CD8-positive, alpha-beta memory T cell (primary cell): ENCODE measurements at regions not wholly inside any gene's neighbourhood (a gene's known extent, or its start where the extent isn't known, plus 50 kb on each side); places are given as distances from the start of the nearest gene placed in this dataset.
"Not testable (repeated sequence)": the region's sequence is repeated elsewhere in the genome, so short reads cannot be mapped to it uniquely, and the experiment has no call there.

Experiments
- CTCF ChIA-PET: fragments of 350-600 bp; sonication (Branson Sonifier 250); formaldehyde crosslinking; loops from one replicate; lab custom pipeline; 2021; ENCODE audit warnings: antibody characterized with exemption; lab: Charles Lee
- POLR2A ChIA-PET: fragments of 350-600 bp; sonication (Branson Sonifier 250); formaldehyde crosslinking; loops from one replicate; lab custom pipeline; 2021; ENCODE audit warnings: antibody characterized with exemption; lab: Charles Lee
- DNase-seq, 5 donors: peaks; one replicate each; pipeline versions ENCODE4 v3.0.0 to v3.0.0-alpha.2; 2020 to 2022; ENCODE audit warnings: mixed read lengths in 1 of 5
- H3K27ac ChIP-seq: one replicate; pipeline ENCODE4 v1.7.0; 2013; ENCODE audit warnings: low read depth, mild to moderate bottlenecking, low read length, moderate library complexity
- H3K27me3 ChIP-seq: 2 replicates; pipeline ENCODE4 v1.7.0; 2013; ENCODE audit warnings: low read length, mild to moderate bottlenecking; ENCODE audit not compliant: insufficient read depth, poor library complexity, severe bottlenecking
- H3K36me3 ChIP-seq: 2 replicates; pipeline ENCODE4 v1.7.0; 2013; ENCODE audit warnings: mild to moderate bottlenecking, low read length, moderate library complexity; ENCODE audit not compliant: insufficient read depth
- H3K4me1 ChIP-seq: 2 replicates; pipeline ENCODE4 v1.7.0; 2013; ENCODE audit warnings: mild to moderate bottlenecking, low read length, moderate library complexity; ENCODE audit not compliant: insufficient read depth
- H3K4me3 ChIP-seq: 2 replicates; pipeline ENCODE4 v1.7.0; 2013; ENCODE audit warnings: mild to moderate bottlenecking, low read length
- H3K9me3 ChIP-seq: 2 replicates; pipeline ENCODE4 v1.7.0; 2013; ENCODE audit warnings: mild to moderate bottlenecking, low read length
- H3K27ac Mint-ChIP-seq, 8 donors: one replicate each; pipeline ENCODE4 v1.8.0; 2020 to 2021; ENCODE audit warnings: mixed read lengths in 8 of 8, mild to moderate bottlenecking in 6 of 8, inconsistent platforms in 3 of 8, moderate library complexity in 3 of 8
- H3K27me3 Mint-ChIP-seq, 2 donors: one replicate each; pipeline ENCODE4 v1.8.0; 2020 to 2021; ENCODE audit warnings: mixed read lengths in 2 of 2, mild to moderate bottlenecking in 1 of 2, moderate library complexity in 1 of 2
- H3K36me3 Mint-ChIP-seq, 3 donors: one replicate each; pipeline ENCODE4 v1.8.0; 2020 to 2021; ENCODE audit warnings: mixed read lengths in 3 of 3, inconsistent platforms in 1 of 3, mild to moderate bottlenecking in 1 of 3
- H3K4me1 Mint-ChIP-seq, 3 donors: one replicate each; pipeline ENCODE4 v1.8.0; 2020 to 2021; ENCODE audit warnings: mixed read lengths in 3 of 3, inconsistent platforms in 1 of 3, mild to moderate bottlenecking in 1 of 3
- H3K4me3 Mint-ChIP-seq, 7 donors: one replicate each; pipeline ENCODE4 v1.8.0; 2020 to 2021; ENCODE audit warnings: mixed read lengths in 7 of 7, mild to moderate bottlenecking in 6 of 7, moderate library complexity in 4 of 7, inconsistent platforms in 2 of 7
- H3K9me3 Mint-ChIP-seq, 5 donors: one replicate each; pipeline ENCODE4 v1.8.0; 2020 to 2022; ENCODE audit warnings: mixed read lengths in 5 of 5, mild to moderate bottlenecking in 3 of 5, moderate library complexity in 2 of 5, inconsistent platforms in 1 of 5

GRCh38 chr2:126117886-126118285 lies 538.1 kb upstream of the GYPC start:
- H3K4me1 ChIP-seq, result no peaks in the 10 kb centered on the region
- CTCF ChIA-PET, result no interaction called here
- peaks cover 0 to 6% (median 0%) of the 10 kb centered on the region in 5 donors for H3K9me3 Mint-ChIP-seq
- H3K9me3 ChIP-seq, result no peaks in the 10 kb centered on the region
- POLR2A ChIA-PET, result no interaction called here
- H3K4me3 ChIP-seq, result no peak overlapping the region
- no peak overlapping the region for H3K27ac ChIP-seq
- no peaks in the 10 kb centered on the region for H3K4me1 Mint-ChIP-seq
- no peak overlapping the region for H3K4me3 Mint-ChIP-seq
- no peaks in the 10 kb centered on the region for H3K27me3 Mint-ChIP-seq
- no peaks in the 10 kb centered on the region for H3K36me3 Mint-ChIP-seq
- H3K27ac Mint-ChIP-seq, result no peak overlapping the region
- no peaks in the 10 kb centered on the region for H3K27me3 ChIP-seq
- no peak for DNase-seq
- H3K36me3 ChIP-seq, result no peaks in the 10 kb centered on the region

DNA sequence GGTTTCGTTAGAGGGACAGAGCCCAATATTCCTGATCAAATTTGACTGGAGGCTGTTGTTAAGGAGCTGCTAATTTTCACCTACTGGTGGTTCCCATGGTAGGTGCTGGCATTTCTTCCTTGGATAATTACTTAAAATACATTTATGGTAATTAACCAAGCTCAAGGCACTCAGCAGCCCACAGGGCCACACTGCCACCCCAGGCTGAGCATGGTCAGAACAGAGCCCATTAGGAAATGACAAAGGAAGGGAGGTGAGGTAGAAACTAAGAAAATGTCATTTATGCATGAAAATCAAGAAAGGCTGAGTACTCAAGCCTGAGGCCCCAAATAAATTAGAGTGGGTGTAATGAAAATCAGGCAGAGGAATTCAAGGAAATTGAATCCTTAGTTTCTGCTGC lies 510.2 kb upstream of the GYPC start:
- H3K27ac Mint-ChIP-seq, result no peak overlapping the region
- Histone ChIP-seq H3K4me3 (no peak overlapping the region), H3K36me3 (no peaks in the 10 kb centered on the region), H3K4me1 (no peaks in the 10 kb centered on the region), H3K9me3 (no peaks in the 10 kb centered on the region), H3K27me3 (no peaks in the 10 kb centered on the region), H3K27ac (no peak overlapping the region)
- H3K36me3 Mint-ChIP-seq, result no peaks in the 10 kb centered on the region
- H3K27me3 Mint-ChIP-seq, result peaks cover 0 to 1% of the 10 kb centered on the region in 2 donors
- ChIA-PET POLR2A (no interaction called here), CTCF (interaction anchor here (1.2 kb wide), 1 partner anchor 12 kb away, joined by 4 read pairs; no protein-coding TSS in a partner anchor)
- no peak overlapping the region for H3K4me3 Mint-ChIP-seq
- peaks cover under 1 to 19% (median 2%) of the 10 kb centered on the region in 5 donors for H3K9me3 Mint-ChIP-seq
- no peaks in the 10 kb centered on the region for H3K4me1 Mint-ChIP-seq
- no peak for DNase-seq

DNA sequence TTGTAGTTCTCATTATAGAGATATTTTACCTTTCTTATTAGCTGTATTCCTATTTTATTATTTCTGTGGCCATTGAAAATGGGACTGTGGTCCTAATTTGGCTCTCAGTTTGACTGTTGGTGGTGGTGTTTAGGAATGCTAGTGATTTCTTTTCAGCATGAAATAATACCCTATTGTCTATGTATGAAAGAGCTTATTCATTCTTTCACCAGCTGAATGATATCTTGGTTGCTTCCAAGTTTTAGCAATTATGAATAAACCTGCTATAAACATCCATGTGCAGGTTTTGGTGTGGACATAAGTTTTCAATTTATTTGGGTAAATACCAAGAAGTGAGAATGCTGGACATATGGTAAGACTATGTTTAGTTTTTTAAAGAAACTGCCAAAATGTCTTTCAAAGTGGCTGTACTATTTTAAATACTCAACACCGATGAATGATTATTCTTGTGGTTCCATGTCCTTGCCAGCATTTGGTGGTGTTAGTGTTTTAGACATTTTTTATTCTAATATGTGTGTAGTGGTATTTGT lies 501.6 kb upstream of the GYPC start:
- Mint-ChIP-seq H3K27me3 (peaks cover 0 to 2% of the 10 kb centered on the region in 2 donors), H3K9me3 (peaks cover 1 to 16% (median 4%) of the 10 kb centered on the region in 5 donors), H3K4me1 (no peaks in the 10 kb centered on the region), H3K36me3 (no peaks in the 10 kb centered on the region), H3K4me3 (no peak overlapping the region), H3K27ac (no peak overlapping the region)
- Histone ChIP-seq H3K27me3 (no peaks in the 10 kb centered on the region), H3K4me1 (no peaks in the 10 kb centered on the region), H3K4me3 (no peak overlapping the region), H3K9me3 (no peaks in the 10 kb centered on the region), H3K36me3 (no peaks in the 10 kb centered on the region), H3K27ac (no peak overlapping the region)
- ChIA-PET POLR2A (no interaction called here), CTCF (no interaction called here)
- DNase-seq, result no peak

GRCh38 chr2:126160950-126161349 lies 495.0 kb upstream of the GYPC start:
- H3K27me3 Mint-ChIP-seq, H3K27ac Mint-ChIP-seq, CTCF ChIA-PET, POLR2A ChIA-PET, H3K9me3 Mint-ChIP-seq, H3K4me1 Mint-ChIP-seq, H3K36me3 ChIP-seq, H3K9me3 ChIP-seq, H3K36me3 Mint-ChIP-seq, H3K4me3 ChIP-seq, H3K27me3 ChIP-seq, H3K4me3 Mint-ChIP-seq, DNase-seq, H3K27ac ChIP-seq, H3K4me1 ChIP-seq: not testable (repeated sequence)

DNA sequence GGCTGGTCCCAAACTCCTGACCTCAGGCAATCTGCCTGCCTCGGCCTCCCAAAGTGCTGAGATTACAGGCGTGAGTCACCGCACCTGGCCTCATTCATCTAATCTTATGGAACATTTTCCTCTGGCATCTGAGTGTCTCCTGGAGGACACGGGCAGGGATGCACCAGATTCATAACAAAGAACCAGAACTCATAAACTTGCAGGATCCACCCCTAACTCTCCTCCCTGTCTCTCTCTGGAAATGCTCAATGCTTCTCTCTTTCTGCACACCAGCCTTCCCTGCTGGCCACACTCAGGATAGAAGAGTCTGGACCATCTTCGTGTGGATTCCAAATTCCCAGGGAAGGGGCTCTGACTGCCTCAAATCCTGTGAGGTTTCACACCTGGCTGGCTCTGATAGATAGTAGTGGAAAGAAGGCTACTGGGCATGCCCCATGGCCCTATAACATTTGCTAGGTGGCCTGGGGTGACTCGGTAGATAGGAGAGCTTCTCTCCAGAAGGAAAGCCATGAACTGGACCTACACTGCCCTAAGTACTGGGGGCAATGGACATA lies 483.2 kb upstream of the GYPC start:
- DNase-seq, result no peak
- no peaks in the 10 kb centered on the region for H3K36me3 Mint-ChIP-seq
- ChIA-PET POLR2A (no interaction called here), CTCF (no interaction called here)
- H3K4me1 Mint-ChIP-seq, result no peaks in the 10 kb centered on the region
- Histone ChIP-seq H3K4me1 (no peaks in the 10 kb centered on the region), H3K36me3 (no peaks in the 10 kb centered on the region), H3K27ac (no peak overlapping the region), H3K4me3 (no peak overlapping the region), H3K9me3 (no peaks in the 10 kb centered on the region), H3K27me3 (no peaks in the 10 kb centered on the region)
- peaks cover 0 to 3% (median 0%) of the 10 kb centered on the region in 5 donors for H3K9me3 Mint-ChIP-seq
- no peak overlapping the region for H3K27ac Mint-ChIP-seq
- no peak overlapping the region for H3K4me3 Mint-ChIP-seq
- H3K27me3 Mint-ChIP-seq, result no peaks in the 10 kb centered on the region

DNA sequence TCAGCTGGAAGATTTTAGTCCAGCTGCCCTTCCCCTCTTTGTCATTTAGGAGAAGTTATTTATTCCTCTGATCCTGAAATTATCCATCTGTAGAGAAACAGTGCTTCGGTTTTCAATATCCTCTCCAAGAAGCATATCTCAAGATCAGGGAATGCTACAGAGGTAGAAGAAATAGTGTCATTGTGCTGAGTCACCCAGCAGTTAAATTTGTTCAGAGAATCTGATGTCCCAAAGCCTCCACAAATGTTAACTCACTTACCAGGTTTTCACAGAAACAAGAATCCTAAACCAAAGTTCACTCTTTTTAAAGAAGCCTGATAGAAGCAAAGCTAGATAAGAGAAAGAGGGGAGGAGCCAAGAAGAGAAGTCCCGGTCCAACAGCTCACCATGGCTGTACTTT lies 480.7 kb upstream of the GYPC start:
- Histone ChIP-seq H3K4me1 (no peaks in the 10 kb centered on the region), H3K9me3 (no peaks in the 10 kb centered on the region), H3K27ac (no peak overlapping the region), H3K27me3 (no peaks in the 10 kb centered on the region), H3K36me3 (no peaks in the 10 kb centered on the region), H3K4me3 (no peak overlapping the region)
- Mint-ChIP-seq H3K9me3 (peaks cover 0 to 3% (median 0%) of the 10 kb centered on the region in 5 donors), H3K36me3 (no peaks in the 10 kb centered on the region), H3K27ac (no peak overlapping the region), H3K4me3 (no peak overlapping the region), H3K27me3 (no peaks in the 10 kb centered on the region), H3K4me1 (no peaks in the 10 kb centered on the region)
- POLR2A ChIA-PET, result interaction anchor here (0.9 kb wide), 1 partner anchor 756 kb away, joined by 3 read pairs; no protein-coding TSS in a partner anchor
- CTCF ChIA-PET, result no interaction called here
- no peak for DNase-seq

GRCh38 chr2:126177479-126177878 lies 478.5 kb upstream of the GYPC start:
- no peaks in the 10 kb centered on the region for H3K36me3 Mint-ChIP-seq
- no peak for DNase-seq
- POLR2A ChIA-PET, result no interaction called here

DNA sequence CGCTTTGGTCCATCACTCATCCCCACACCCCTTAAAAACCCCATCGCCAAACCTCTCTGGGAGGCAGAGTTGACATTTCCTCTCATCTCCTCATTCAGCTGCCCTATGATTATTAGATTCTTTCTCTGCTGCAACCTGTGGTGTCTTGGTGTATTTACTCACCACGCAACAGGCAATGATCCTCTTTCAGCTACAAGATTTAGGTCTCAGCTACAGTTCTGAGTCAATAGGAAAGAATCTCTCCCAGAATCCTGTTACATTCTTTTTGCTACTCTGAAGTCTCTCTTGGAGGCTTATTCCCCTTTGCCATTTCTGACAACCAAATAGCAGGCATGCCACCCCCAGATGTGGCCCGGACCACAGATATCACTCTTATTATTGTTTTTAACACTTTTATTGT lies 468.3 kb upstream of the GYPC start:
- H3K27ac Mint-ChIP-seq, result no peak overlapping the region
- H3K27me3 Mint-ChIP-seq, result peaks cover 0 to 1% of the 10 kb centered on the region in 2 donors
- peaks cover 0 to 7% (median 5%) of the 10 kb centered on the region in 5 donors for H3K9me3 Mint-ChIP-seq
- H3K4me1 Mint-ChIP-seq, result no peaks in the 10 kb centered on the region
- Histone ChIP-seq H3K4me3 (no peak overlapping the region), H3K4me1 (no peaks in the 10 kb centered on the region), H3K27ac (no peak overlapping the region), H3K9me3 (no peaks in the 10 kb centered on the region), H3K36me3 (no peaks in the 10 kb centered on the region), H3K27me3 (no peaks in the 10 kb centered on the region)
- no peak for DNase-seq
- H3K36me3 Mint-ChIP-seq, result no peaks in the 10 kb centered on the region
- ChIA-PET CTCF (no interaction called here), POLR2A (no interaction called here)
- H3K4me3 Mint-ChIP-seq, result no peak overlapping the region

More at GRCh38 chr2:126177479-126177878, 478.5 kb upstream of the GYPC start:
- H3K4me1 ChIP-seq, result no peaks in the 10 kb centered on the region
- Mint-ChIP-seq H3K27ac (no peak overlapping the region), H3K4me1 (no peaks in the 10 kb centered on the region), H3K9me3 (peaks cover 0 to 3% (median 0%) of the 10 kb centered on the region in 5 donors), H3K4me3 (no peak overlapping the region), H3K27me3 (no peaks in the 10 kb centered on the region)
- H3K9me3 ChIP-seq, result no peaks in the 10 kb centered on the region
- no peaks in the 10 kb centered on the region for H3K36me3 ChIP-seq
- H3K4me3 ChIP-seq, result no peak overlapping the region
- no peak overlapping the region for H3K27ac ChIP-seq
- CTCF ChIA-PET, result no interaction called here
- no peaks in the 10 kb centered on the region for H3K27me3 ChIP-seq
